SJCRH30 (cell line): ENCODE measurements at regions not wholly inside any gene's neighbourhood (a gene's known extent, or its start where the extent isn't known, plus 50 kb on each side); places are given as distances from the start of the nearest gene placed in this dataset.
A peak's percentile ranks its signal among the peaks of the same experiment; 100 is the strongest.

ENCODE experiments used
- DNase-seq, 2 experiments: peaks; one replicate each; pipeline ENCODE4 v3.0.0-alpha.2; 2015 to 2020
- H3K27ac ChIP-seq: fragments of 250-450 bp; sonication (Bioruptor Pico); 2 replicates; pipeline ENCODE4 v1.5.1; 2020; ENCODE audit warnings: mild to moderate bottlenecking, moderate library complexity
- H3K27me3 ChIP-seq: fragments of 250-450 bp; sonication (Bioruptor Pico); 2 replicates; pipeline ENCODE4 v1.5.1; 2020; ENCODE audit warnings: mild to moderate bottlenecking, moderate library complexity
- H3K36me3 ChIP-seq: fragments of 250-450 bp; sonication (Bioruptor Pico); 2 replicates; pipeline ENCODE4 v1.5.1; 2020; ENCODE audit warnings: mild to moderate bottlenecking, moderate library complexity
- H3K4me1 ChIP-seq: fragments of 250-450 bp; sonication (Bioruptor Pico); 2 replicates; pipeline ENCODE4 v1.5.1; 2020; ENCODE audit warnings: mild to moderate bottlenecking, moderate library complexity
- H3K4me3 ChIP-seq: fragments of 250-450 bp; sonication (Bioruptor Pico); 2 replicates; pipeline ENCODE4 v1.5.1; 2020; ENCODE audit warnings: mild to moderate bottlenecking, moderate library complexity
- H3K9me3 ChIP-seq: fragments of 250-450 bp; sonication (Bioruptor Pico); replicated peaks from 2 replicates; pipeline ENCODE4 v1.5.1; 2020; ENCODE audit warnings: mild to moderate bottlenecking, moderate library complexity

GRCh38 chr15:61449186-61449702 is 220.1 kb upstream of the RORA start:
- Histone ChIP-seq H3K27ac (no peak overlapping the region), H3K9me3 (no peaks in the 10 kb centered on the region), H3K4me3 (no peak overlapping the region), H3K27me3 (no peaks in the 10 kb centered on the region), H3K4me1 (no peaks in the 10 kb centered on the region; the same call in 1 of the 2 replicates), H3K36me3 (no peaks in the 10 kb centered on the region)
- no peak for DNase-seq

GRCh38 chr15:61447981-61448380 is 218.9 kb upstream of the RORA start:
- Histone ChIP-seq H3K4me3 (no peak overlapping the region), H3K27me3 (no peaks in the 10 kb centered on the region), H3K36me3 (no peaks in the 10 kb centered on the region), H3K9me3 (no peaks in the 10 kb centered on the region), H3K27ac (no peak overlapping the region), H3K4me1 (no peaks in the 10 kb centered on the region)
- no peak for DNase-seq

GRCh38 chr15:61444585-61444984 is 215.5 kb upstream of the RORA start:
- no peaks in the 10 kb centered on the region for H3K9me3 ChIP-seq
- no peak overlapping the region for H3K27ac ChIP-seq
- peaks cover 7% of the 10 kb centered on the region; the same call in 1 of the 2 replicates for H3K4me1 ChIP-seq
- H3K36me3 ChIP-seq: no peaks in the 10 kb centered on the region
- no peak overlapping the region for H3K4me3 ChIP-seq
- DNase-seq: no peak
- no peaks in the 10 kb centered on the region for H3K27me3 ChIP-seq

- Histone ChIP-seq H3K27ac (no peak overlapping the region), H3K27me3 (no peaks in the 10 kb centered on the region)
- DNase-seq: no peak
These were observed 213.7 kb upstream of the RORA start for GRCh38 chr15:61442821-61443220.

GRCh38 chr15:61441891-61442290 is 212.8 kb upstream of the RORA start:
- H3K4me3 ChIP-seq: no peak overlapping the region
- H3K27ac ChIP-seq: peak overlapping the region; percentile 17; the same call in 1 of the 2 replicates
- peaks cover 7% of the 10 kb centered on the region; the same call in 1 of the 2 replicates for H3K4me1 ChIP-seq
- no peak for DNase-seq
- H3K27me3 ChIP-seq: no peaks in the 10 kb centered on the region
- H3K9me3 ChIP-seq: no peaks in the 10 kb centered on the region
- H3K36me3 ChIP-seq: no peaks in the 10 kb centered on the region

More at GRCh38 chr15:61442821-61443220, 213.7 kb upstream of the RORA start:
- Histone ChIP-seq H3K36me3 (no peaks in the 10 kb centered on the region), H3K9me3 (no peaks in the 10 kb centered on the region), H3K4me3 (no peak overlapping the region), H3K4me1 (peaks cover 7% of the 10 kb centered on the region; the same call in 1 of the 2 replicates)

GRCh38 chr15:61426466-61426865 is 197.4 kb upstream of the RORA start:
- H3K9me3 ChIP-seq: no peaks in the 10 kb centered on the region; the same call in 1 of the 2 replicates
- DNase-seq: no peak
- H3K36me3 ChIP-seq: no peaks in the 10 kb centered on the region
- H3K27me3 ChIP-seq: no peaks in the 10 kb centered on the region
- no peak overlapping the region for H3K4me3 ChIP-seq
- no peaks in the 10 kb centered on the region for H3K4me1 ChIP-seq
- no peak overlapping the region for H3K27ac ChIP-seq

GRCh38 chr15:61425934-61426333 is 196.8 kb upstream of the RORA start:
- H3K4me3 ChIP-seq: no peak overlapping the region
- no peak for DNase-seq
- no peak overlapping the region for H3K27ac ChIP-seq
- no peaks in the 10 kb centered on the region for H3K4me1 ChIP-seq
- no peaks in the 10 kb centered on the region for H3K27me3 ChIP-seq
- no peaks in the 10 kb centered on the region; the same call in 1 of the 2 replicates for H3K9me3 ChIP-seq
- H3K36me3 ChIP-seq: no peaks in the 10 kb centered on the region

GRCh38 chr15:61422773-61423172 is 193.7 kb upstream of the RORA start:
- Histone ChIP-seq H3K9me3 (no peaks in the 10 kb centered on the region), H3K4me3 (no peak overlapping the region), H3K36me3 (no peaks in the 10 kb centered on the region), H3K27me3 (no peaks in the 10 kb centered on the region), H3K27ac (no peak overlapping the region), H3K4me1 (no peaks in the 10 kb centered on the region)
- DNase-seq: no peak

- no peak overlapping the region for H3K4me3 ChIP-seq
- H3K27ac ChIP-seq: no peak overlapping the region
- H3K27me3 ChIP-seq: no peaks in the 10 kb centered on the region
- H3K36me3 ChIP-seq: no peaks in the 10 kb centered on the region
- no peaks in the 10 kb centered on the region for H3K4me1 ChIP-seq
- no peaks in the 10 kb centered on the region for H3K9me3 ChIP-seq
- DNase-seq: no peak
These were observed 192.8 kb upstream of the RORA start for GRCh38 chr15:61421938-61422337.

- H3K27ac ChIP-seq: no peak overlapping the region
- no peaks in the 10 kb centered on the region for H3K9me3 ChIP-seq
- H3K27me3 ChIP-seq: no peaks in the 10 kb centered on the region
- no peaks in the 10 kb centered on the region for H3K4me1 ChIP-seq
- no peak for DNase-seq
- no peak overlapping the region for H3K4me3 ChIP-seq
- no peaks in the 10 kb centered on the region for H3K36me3 ChIP-seq
These were observed 192.4 kb upstream of the RORA start for GRCh38 chr15:61421470-61421869.

- Histone ChIP-seq H3K27me3 (no peaks in the 10 kb centered on the region), H3K36me3 (no peaks in the 10 kb centered on the region), H3K27ac (no peak overlapping the region), H3K4me1 (no peaks in the 10 kb centered on the region), H3K4me3 (no peak overlapping the region), H3K9me3 (no peaks in the 10 kb centered on the region)
- no peak for DNase-seq
These were observed 191.4 kb upstream of the RORA start for GRCh38 chr15:61420546-61420945.

- Histone ChIP-seq H3K4me1 (no peaks in the 10 kb centered on the region), H3K36me3 (no peaks in the 10 kb centered on the region), H3K27ac (no peak overlapping the region), H3K9me3 (no peaks in the 10 kb centered on the region), H3K4me3 (no peak overlapping the region), H3K27me3 (no peaks in the 10 kb centered on the region)
- DNase-seq: no peak
These were observed 186.6 kb upstream of the RORA start for GRCh38 chr15:61415617-61416120.

- Histone ChIP-seq H3K4me1 (no peaks in the 10 kb centered on the region), H3K36me3 (no peaks in the 10 kb centered on the region), H3K4me3 (no peak overlapping the region), H3K27ac (no peak overlapping the region), H3K27me3 (no peaks in the 10 kb centered on the region), H3K9me3 (no peaks in the 10 kb centered on the region)
- no peak for DNase-seq
These were observed 182.9 kb upstream of the RORA start for GRCh38 chr15:61411902-61412510.

- H3K9me3 ChIP-seq: no peaks in the 10 kb centered on the region
- no peaks in the 10 kb centered on the region for H3K27me3 ChIP-seq
- no peak for DNase-seq
- H3K4me1 ChIP-seq: no peaks in the 10 kb centered on the region
- H3K4me3 ChIP-seq: no peak overlapping the region
- H3K27ac ChIP-seq: no peak overlapping the region
- no peaks in the 10 kb centered on the region for H3K36me3 ChIP-seq
These were observed 181.6 kb upstream of the RORA start for GRCh38 chr15:61410662-61411061.

GRCh38 chr15:61404567-61404966 is 175.5 kb upstream of the RORA start:
- H3K27ac ChIP-seq: no peak overlapping the region
- no peaks in the 10 kb centered on the region for H3K36me3 ChIP-seq
- no peaks in the 10 kb centered on the region for H3K4me1 ChIP-seq
- H3K9me3 ChIP-seq: no peaks in the 10 kb centered on the region
- no peaks in the 10 kb centered on the region for H3K27me3 ChIP-seq
- no peak overlapping the region for H3K4me3 ChIP-seq
- no peak for DNase-seq

- no peak for DNase-seq
- Histone ChIP-seq H3K27ac (no peak overlapping the region), H3K4me1 (no peaks in the 10 kb centered on the region), H3K27me3 (no peaks in the 10 kb centered on the region), H3K36me3 (no peaks in the 10 kb centered on the region), H3K4me3 (no peak overlapping the region), H3K9me3 (no peaks in the 10 kb centered on the region)
These were observed 174.8 kb upstream of the RORA start for GRCh38 chr15:61403884-61404283.
